KOPT-K1 (cell line): ENCODE measurements at regions not wholly inside any gene's neighbourhood (a gene's known extent, or its start where the extent isn't known, plus 50 kb on each side); places are given as distances from the start of the nearest gene placed in this dataset.

Experiments
- H3K27ac ChIP-seq: fragments of 200-600 bp; sonication (generic); 2 replicates; pipeline ENCODE4 v1.5.1; 2016; ENCODE audit warnings: antibody characterized with exemption, mild to moderate bottlenecking, low read depth, low read length; ENCODE audit not compliant: poor library complexity, severe bottlenecking
- H3K36me3 ChIP-seq: fragments of 200-600 bp; sonication (generic); 2 replicates; pipeline ENCODE4 v1.5.1; 2017; ENCODE audit warnings: antibody characterized with exemption, mild to moderate bottlenecking, low read length, moderate library complexity; ENCODE audit not compliant: insufficient read depth
- H3K9me3 ChIP-seq: fragments of 200-600 bp; sonication (generic); 2 replicates; pipeline ENCODE4 v1.5.1; 2017; ENCODE audit warnings: antibody characterized with exemption, low read length, mild to moderate bottlenecking; ENCODE audit not compliant: insufficient read depth, poor library complexity, severe bottlenecking

DNA sequence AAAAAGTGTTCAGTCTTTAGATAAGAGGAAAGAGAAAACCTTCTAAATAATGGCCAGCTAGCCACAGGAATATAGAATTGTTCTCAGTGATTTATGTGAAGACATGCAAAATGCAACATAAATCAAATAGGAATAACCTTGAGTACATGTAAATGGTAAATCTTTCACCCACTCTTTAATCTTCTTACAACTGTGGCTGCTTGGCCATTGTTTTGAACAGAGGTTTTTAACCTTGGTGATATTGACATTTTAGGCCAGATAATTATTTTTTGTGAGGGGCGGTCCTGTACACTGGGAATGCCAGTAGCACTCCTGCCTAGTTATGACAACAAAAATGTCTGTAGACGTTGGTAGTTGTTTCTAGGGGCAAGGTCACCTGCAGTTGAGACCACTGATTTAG lies 479.9 kb upstream of the NOVA1 start:
- Histone ChIP-seq H3K36me3 (no peaks in the 10 kb centered on the region), H3K9me3 (no peaks in the 10 kb centered on the region), H3K27ac (no peak overlapping the region)

DNA sequence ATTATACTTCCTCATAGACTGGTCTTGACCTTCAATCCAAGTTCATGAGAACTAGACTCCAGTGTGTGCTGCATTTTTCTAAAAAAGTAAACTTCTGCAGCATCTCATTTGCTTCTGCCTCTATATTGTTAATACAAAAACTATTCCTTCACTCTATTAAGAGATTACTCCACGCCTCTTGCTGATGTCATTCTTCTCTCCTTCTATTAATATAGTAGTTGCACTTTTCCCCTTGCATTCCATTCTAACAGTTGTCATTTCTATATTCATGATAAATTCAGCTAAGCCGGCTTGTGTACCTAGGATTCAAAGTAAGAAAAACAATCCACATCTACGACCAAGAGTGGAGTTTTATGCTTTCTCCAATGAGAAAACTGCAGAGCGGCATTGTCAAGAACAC lies 480.4 kb upstream of the NOVA1 start:
- Histone ChIP-seq H3K9me3 (no peaks in the 10 kb centered on the region), H3K27ac (no peak overlapping the region), H3K36me3 (no peaks in the 10 kb centered on the region)

DNA sequence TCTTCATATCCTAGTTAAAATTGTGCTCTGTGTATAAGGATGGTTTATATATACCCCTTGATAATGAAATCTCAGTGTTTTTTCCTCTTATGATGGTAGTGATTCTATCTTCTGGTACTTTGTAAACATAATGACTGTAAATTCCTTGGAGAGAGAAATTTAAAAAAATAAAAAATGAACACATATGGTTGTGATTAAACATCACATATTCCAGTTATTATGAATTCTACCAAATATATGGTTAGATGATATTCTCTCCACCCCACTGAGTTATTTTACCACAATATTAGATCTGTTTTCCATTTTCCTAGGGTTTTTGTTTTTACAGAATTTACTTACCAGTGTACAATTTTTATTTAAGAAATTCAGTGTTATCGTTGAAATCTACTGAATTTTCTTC lies 481.9 kb upstream of the NOVA1 start:
- Histone ChIP-seq H3K36me3 (no peaks in the 10 kb centered on the region), H3K9me3 (no peaks in the 10 kb centered on the region)

DNA sequence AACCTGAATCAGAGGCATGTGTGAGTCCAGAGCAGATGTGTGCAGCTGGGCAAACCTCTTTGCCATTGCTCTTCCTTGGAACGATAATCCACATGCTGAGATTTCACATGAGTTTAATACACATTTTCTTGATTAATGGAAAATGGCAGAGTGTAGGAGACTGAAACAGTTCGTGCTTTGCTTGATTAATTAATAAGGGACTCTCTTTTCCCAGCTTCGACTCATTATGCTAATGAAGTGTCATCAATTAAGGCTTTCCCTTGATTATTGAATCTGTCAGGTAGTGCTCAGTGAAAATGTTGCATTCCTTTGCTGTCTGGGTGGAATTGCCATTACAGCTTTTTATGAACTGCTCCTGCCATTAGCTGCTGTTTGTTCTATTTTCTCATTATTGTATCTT lies 487.7 kb upstream of the NOVA1 start:
- Histone ChIP-seq H3K9me3 (no peaks in the 10 kb centered on the region), H3K27ac (no peak overlapping the region), H3K36me3 (no peaks in the 10 kb centered on the region)

More for the DNA sequence above, 481.9 kb upstream of the NOVA1 start:
- no peak overlapping the region for H3K27ac ChIP-seq

DNA sequence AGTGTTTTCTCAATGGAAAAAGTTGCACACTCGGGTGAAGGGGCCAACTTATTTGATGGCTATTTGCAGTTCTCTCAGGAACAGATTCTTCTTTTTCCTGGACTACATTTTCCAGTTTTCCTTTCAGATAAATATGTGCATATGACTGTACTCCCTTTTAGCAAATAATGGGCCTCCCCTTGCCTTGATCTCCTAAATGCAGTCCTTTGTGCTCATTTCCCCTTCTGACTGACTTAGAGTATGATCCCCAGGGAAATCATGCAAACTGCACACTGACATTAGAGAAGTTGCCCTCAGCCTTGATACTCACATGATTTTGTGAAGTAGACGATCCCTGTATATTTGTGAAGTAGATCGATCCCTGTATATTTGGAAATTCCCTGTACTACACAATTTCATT lies 492.9 kb upstream of the NOVA1 start:
- no peaks in the 10 kb centered on the region for H3K36me3 ChIP-seq
- no peak overlapping the region for H3K27ac ChIP-seq
- no peaks in the 10 kb centered on the region for H3K9me3 ChIP-seq

DNA sequence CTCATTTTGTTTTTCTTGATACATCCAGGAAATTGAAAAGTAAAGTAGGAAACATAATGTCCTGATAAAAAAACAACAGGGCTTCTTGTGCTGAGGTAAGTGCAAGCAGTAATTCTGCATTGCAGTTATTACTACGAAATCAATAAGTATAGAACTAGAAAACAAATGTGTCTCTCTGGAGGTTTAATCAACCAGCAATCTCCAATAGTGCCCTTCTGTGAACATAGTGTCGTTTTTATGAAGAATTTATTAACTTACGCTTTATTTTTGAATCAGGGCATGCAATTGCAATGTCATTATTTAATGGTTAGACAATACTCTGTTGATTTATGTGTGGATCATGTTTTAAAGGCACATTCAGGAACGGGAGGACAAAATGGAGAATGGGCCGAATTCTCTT lies 494.1 kb upstream of the NOVA1 start:
- no peaks in the 10 kb centered on the region for H3K9me3 ChIP-seq
- no peak overlapping the region for H3K27ac ChIP-seq
- no peaks in the 10 kb centered on the region for H3K36me3 ChIP-seq

DNA sequence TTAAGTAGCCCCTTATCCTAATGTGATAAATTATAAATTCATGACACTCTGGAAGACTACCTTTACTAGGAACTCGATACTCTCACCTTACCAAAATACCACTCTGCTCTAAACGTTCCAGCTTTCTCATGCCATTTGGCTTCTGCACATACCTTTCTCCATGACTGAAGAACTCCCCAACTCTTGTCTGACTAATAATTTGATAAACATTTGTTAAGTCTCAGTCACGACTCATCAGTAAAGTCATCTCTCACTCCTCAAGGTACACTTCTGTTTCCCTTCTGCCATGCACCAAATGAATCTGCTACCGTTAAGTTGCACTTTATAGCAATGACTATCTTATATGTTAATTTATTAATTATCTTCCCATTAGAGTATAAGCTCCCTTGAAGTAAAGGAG lies 498.3 kb upstream of the NOVA1 start:
- Histone ChIP-seq H3K27ac (no peak overlapping the region), H3K36me3 (no peaks in the 10 kb centered on the region), H3K9me3 (no peaks in the 10 kb centered on the region)

DNA sequence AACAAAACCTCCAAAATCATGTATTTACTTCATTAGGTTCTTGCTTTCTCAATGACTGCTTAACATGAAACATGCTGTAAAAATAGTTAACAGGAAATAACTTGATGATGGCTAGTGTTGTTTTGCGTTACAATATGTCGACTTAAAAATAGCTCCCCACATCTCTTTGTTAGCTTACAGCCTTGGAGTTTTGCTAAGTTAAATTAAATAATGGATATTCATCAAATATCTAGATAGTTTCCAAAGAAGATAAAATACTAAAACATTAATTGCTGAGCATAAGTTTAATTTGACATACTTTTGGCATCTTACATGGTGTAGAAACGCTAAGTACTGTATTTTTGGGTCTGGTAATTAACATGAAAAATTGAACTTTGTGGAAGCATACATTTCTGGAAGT lies 500.6 kb upstream of the NOVA1 start:
- Histone ChIP-seq H3K9me3 (no peaks in the 10 kb centered on the region), H3K36me3 (no peaks in the 10 kb centered on the region), H3K27ac (no peak overlapping the region)

DNA sequence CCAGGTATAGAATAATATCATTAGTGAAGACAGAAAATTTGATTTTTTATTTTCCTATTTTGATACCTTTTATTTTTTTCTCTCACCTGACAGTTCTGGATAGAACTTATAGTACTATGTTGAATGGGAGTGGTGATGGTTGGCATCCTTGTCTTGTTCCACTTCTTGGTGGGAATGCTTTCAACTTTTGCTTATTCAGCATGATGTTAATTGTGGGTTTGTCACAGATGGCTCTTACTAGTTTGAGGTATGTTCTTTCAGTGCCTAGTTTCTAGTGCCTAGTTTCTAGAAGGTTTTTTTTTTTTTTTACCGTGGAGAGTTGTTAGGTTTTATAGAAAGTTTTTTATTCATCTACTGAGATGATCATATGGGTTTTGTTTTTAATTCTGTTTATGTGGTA lies 516.3 kb upstream of the NOVA1 start:
- Histone ChIP-seq H3K9me3 (no peaks in the 10 kb centered on the region), H3K36me3 (no peaks in the 10 kb centered on the region), H3K27ac (no peak overlapping the region)

DNA sequence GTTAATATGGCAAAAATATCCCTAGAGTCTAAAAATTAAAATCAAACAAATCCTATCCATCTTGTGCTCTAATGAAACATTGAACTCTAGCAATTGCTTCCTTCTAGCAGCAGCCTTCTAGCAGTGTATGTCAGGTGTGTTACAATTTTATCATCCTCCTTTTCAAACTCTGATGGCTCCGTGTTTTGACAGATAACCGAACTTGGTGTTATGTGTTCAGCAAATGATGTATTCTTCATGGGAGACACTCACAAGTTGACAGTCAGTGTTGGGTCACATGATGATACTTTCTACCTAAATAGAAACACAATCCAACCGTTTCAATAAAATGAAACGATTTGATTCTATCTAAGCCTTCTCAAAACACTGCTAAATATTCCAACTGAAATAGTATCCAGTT lies 525.3 kb upstream of the NOVA1 start:
- H3K27ac ChIP-seq, result no peak overlapping the region
- no peaks in the 10 kb centered on the region for H3K36me3 ChIP-seq
- no peaks in the 10 kb centered on the region for H3K9me3 ChIP-seq

DNA sequence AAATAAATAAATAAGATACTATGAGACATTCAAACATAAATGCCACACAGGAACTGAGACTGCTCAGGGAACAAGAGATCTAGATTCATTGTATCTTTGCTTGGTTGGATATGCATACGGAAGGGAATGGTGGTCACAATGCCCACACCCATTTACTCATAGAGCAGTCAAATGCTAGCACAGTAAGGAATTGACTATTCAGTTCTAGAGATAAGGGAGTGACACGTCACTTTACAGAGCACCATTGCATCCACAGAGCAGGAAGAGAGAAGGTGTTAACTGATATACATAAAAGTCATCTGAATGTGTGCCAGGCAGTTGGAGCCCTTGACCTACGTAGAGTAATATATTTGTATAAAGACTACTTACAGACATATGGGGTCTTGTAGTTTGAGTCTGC lies 530.0 kb upstream of the NOVA1 start:
- no peaks in the 10 kb centered on the region for H3K9me3 ChIP-seq
- H3K36me3 ChIP-seq, result no peaks in the 10 kb centered on the region
- H3K27ac ChIP-seq, result no peak overlapping the region

DNA sequence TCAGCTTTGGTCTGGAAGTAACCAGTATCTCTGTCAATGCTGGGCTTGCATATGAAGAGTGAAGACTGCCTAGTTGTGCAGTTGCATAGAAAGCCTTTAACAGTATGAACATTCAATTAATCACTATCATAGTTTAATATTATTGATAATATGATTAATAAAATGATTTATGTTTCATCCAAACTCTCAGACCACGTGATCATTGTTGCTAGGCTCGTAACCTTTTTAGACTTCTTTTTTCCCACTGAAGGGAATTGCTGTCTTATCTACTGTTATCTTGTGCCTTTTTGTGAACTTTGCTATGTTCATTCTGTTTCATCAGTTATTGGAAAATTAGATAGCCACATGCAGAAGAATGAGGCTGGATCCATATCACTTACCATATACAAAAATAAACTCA lies 536.4 kb upstream of the NOVA1 start:
- Histone ChIP-seq H3K27ac (no peak overlapping the region), H3K9me3 (no peaks in the 10 kb centered on the region), H3K36me3 (no peaks in the 10 kb centered on the region)

DNA sequence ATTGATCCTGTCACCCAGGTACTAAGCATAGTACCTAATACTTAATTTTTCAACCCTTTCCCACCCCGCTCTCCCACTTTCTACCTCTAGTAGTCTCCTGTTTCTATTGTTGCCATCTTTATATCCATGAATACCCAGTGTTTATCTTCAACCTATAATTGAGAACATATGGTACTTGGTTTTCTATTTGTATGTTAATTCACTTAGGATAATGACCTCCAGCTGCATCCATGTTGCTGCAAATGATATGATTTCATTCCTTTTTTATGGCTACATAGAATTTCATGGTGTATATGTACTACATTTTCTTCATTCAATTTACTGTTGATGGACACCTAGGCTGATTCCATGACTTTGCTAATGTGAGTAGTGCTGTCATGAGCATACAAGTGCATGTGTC lies 547.3 kb upstream of the NOVA1 start:
- H3K9me3 ChIP-seq, result no peaks in the 10 kb centered on the region
- H3K36me3 ChIP-seq, result no peaks in the 10 kb centered on the region
- no peak overlapping the region for H3K27ac ChIP-seq

DNA sequence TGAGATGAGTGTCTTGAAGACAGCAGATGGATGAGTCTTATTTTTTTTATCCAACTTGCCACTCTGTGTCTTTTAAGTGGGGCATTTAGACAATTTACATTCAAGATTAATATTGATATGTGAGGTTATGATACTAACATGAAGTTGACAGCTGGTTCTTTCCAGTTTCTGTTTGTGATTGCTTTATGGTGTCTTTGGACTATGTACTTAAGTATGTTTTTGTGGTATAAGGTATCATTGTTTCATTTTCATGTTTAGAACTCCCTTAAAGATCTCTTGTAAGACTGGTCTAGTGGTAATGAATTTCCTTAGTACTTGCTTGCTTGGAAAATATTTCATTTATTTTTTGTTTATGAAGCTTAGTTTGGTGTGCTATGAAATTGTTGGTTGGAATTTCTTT lies 550.3 kb upstream of the NOVA1 start:
- Histone ChIP-seq H3K27ac (no peak overlapping the region), H3K36me3 (no peaks in the 10 kb centered on the region), H3K9me3 (no peaks in the 10 kb centered on the region)

DNA sequence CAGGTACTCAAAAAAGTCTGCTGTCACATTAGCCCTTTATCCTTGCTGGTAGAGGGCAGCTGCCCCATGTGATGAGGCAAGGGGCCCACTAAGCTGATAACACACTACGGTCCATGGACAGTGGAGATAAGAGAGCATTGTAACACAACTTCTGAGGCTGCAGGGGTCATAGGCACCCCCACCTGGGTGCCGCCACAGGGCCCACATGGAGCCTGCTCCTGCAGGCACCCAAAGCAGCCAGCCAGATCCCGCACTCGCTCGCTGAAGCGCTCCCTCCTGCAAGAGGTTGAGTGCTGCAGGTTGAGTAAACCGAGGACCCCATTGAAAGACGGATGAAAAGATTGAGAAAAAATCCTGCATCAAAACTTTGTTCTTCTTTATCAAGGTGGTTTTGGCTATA lies 566.3 kb upstream of the NOVA1 start:
- Histone ChIP-seq H3K27ac (no peak overlapping the region), H3K9me3 (no peaks in the 10 kb centered on the region)

DNA sequence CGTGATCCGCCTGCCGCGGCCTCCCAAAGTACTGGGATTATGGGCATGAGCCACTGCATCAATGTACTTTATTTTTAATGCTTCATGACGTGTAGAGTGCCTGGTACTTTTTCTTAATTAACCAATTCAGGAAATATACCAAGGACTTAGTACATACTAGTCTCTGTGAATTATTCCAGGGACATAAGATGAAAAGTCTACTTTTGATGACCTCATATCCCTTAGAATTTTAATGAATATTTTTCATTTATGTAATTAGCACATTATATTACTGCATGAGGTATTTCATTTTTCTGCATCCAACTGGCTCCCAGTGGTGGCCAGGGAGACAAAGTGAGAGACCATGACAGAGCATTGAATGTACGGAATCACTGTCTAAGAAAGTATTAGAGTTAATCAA lies 577.7 kb upstream of the NOVA1 start:
- Histone ChIP-seq H3K36me3 (no peaks in the 10 kb centered on the region), H3K27ac (no peak overlapping the region), H3K9me3 (no peaks in the 10 kb centered on the region)

More for the DNA sequence above, 566.3 kb upstream of the NOVA1 start:
- no peaks in the 10 kb centered on the region for H3K36me3 ChIP-seq

DNA sequence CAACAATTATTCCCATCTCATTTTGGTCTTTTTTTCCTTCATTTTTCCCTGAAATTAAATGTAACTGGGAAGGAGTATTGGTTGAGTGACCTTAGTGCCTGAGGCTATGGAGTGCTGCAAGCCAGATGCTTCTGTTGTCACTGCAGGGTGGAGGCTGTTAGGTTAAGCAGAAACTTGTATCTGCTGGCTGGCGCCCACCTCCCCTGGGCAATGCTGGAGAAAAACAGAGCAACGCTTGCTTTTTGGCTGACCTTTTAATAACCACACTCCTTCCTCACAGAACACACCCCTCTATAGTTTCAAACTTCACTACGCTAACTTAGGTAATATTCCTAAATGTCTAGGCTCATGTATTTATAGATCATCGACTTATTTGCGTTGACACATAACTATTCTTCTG lies 583.5 kb upstream of the NOVA1 start:
- Histone ChIP-seq H3K36me3 (no peaks in the 10 kb centered on the region), H3K9me3 (no peaks in the 10 kb centered on the region), H3K27ac (no peak overlapping the region)
